HepG2 (cell line): ENCODE measurements at regions not wholly inside any gene's neighbourhood (a gene's known extent, or its start where the extent isn't known, plus 50 kb on each side); places are given as distances from the start of the nearest gene placed in this dataset.

Experiments used
- ATAC-seq: fragments of 200-7000 bp; cut with Tn5 transposase; 3 replicates; pipeline ENCODE4 v1.9.1; 2020; ENCODE audit warnings: mild to moderate bottlenecking, moderate library complexity
- BruUV-seq: library from RNA; stranded (reverse); fragments of 400-500 nt; replicated peaks from 2 replicates; lab custom pipeline; 2021; lab: Mats Ljungman, UMichigan
- CTCF ChIA-PET: fragments of 300-600 bp; formaldehyde crosslinking; extraction: SDS; loops from one replicate; lab custom pipeline; 2021; ENCODE audit warnings: low total read pairs, inconsistent platforms, low intra/inter-chr PET ratio; lab: Yijun Ruan, JAX
- POLR2A ChIA-PET: fragments of 350-600 bp; sonication (Branson Sonifier 250); formaldehyde crosslinking; loops from one replicate; lab custom pipeline; 2020; ENCODE audit warnings: antibody characterized with exemption, inconsistent platforms; lab: Yijun Ruan, JAX
- DNase-seq: peaks from one replicate; pipeline ENCODE4 v3.0.0-alpha.2; 2015; ENCODE audit warnings: low spot score
- FAIRE-seq: peaks from 3 replicates; lab custom pipeline; 2011; peaks lifted over from hg19 to GRCh38; lab: Jason Lieb, UNC
- H2AFZ ChIP-seq: one replicate; pipeline ENCODE4 v1.6.1; 2011; ENCODE audit warnings: low read length, inconsistent platforms
- H3K27ac ChIP-seq: fragments of 300-600 bp; 3 replicates; pipeline ENCODE4 v1.8.0; 2011; ENCODE audit warnings: mixed run types, mild to moderate bottlenecking, mixed read lengths, low read length, inconsistent platforms; ENCODE audit not compliant: insufficient read depth; ENCODE audit errors: extremely low read length
- H3K27me3 ChIP-seq, 2 experiments: fragments of 200-600 bp in 1 of 2; 2 replicates in 1 of 2; 3 replicates in 1 of 2; pipeline versions ENCODE4 v1.6.0 to v1.8.0; 2011; ENCODE audit warnings: low read length in 2 of 2, mild to moderate bottlenecking in 2 of 2, moderate library complexity in 2 of 2, inconsistent platforms in 1 of 2; ENCODE audit not compliant: insufficient read depth in 2 of 2, control insufficient read depth in 1 of 2
- H3K36me3 ChIP-seq, 2 experiments: fragments of 200-600 bp in 1 of 2; replicated peaks in 1 of 2; 2 replicates in 1 of 2; 3 replicates in 1 of 2; pipeline versions ENCODE4 v1.5.1 to v1.8.0; 2011; ENCODE audit warnings: low read length in 2 of 2, inconsistent platforms in 1 of 2; ENCODE audit not compliant: insufficient read depth in 2 of 2, control insufficient read depth in 1 of 2
- H3K4me1 ChIP-seq: 2 replicates; pipeline ENCODE4 v1.5.1; 2012; ENCODE audit warnings: low read length, inconsistent platforms; ENCODE audit not compliant: insufficient read depth
- H3K4me2 ChIP-seq: 2 replicates; pipeline ENCODE4 v1.6.0; 2011; ENCODE audit warnings: low read depth, low read length, inconsistent platforms
- H3K4me3 ChIP-seq, 3 experiments: fragments of 200-600 bp in 1 of 3; sonication (generic), shearing (Covaris generic) in 1 of 3; replicated peaks in 1 of 3; 2 replicates each; pipeline ENCODE4 v1.5.1; 2011 to 2016; ENCODE audit warnings: low read length in 3 of 3, inconsistent platforms in 2 of 3, low read depth in 2 of 3, mild to moderate bottlenecking in 2 of 3, control low read depth in 1 of 3, mixed read lengths in 1 of 3; ENCODE audit not compliant: insufficient read depth in 1 of 3
- H3K79me2 ChIP-seq: one replicate; pipeline ENCODE4 v1.6.1; 2011; ENCODE audit warnings: low read length, inconsistent platforms; ENCODE audit not compliant: insufficient read depth
- H3K9ac ChIP-seq: 2 replicates; pipeline ENCODE4 v1.6.0; 2011; ENCODE audit warnings: mild to moderate bottlenecking, low read depth, low read length, inconsistent platforms; ENCODE audit not compliant: insufficient read depth
- H3K9me3 ChIP-seq: 2 replicates; pipeline ENCODE4 v1.5.1; 2012; ENCODE audit warnings: mild to moderate bottlenecking, low read length
- H4K20me1 ChIP-seq: 2 replicates; pipeline ENCODE4 v1.6.0; 2011; ENCODE audit warnings: inconsistent platforms, mild to moderate bottlenecking, low read length, moderate library complexity; ENCODE audit not compliant: insufficient read depth
- FLYWCH1 ChIP-seq: sonication (generic); formaldehyde crosslinking; IDR thresholded peaks from 2 replicates; pipeline ENCODE4 v1.8.1; 2023; ENCODE audit warnings: mild to moderate bottlenecking, missing genetic modification reagents
- HMG20A ChIP-seq: IDR thresholded peaks from 2 replicates; pipeline ENCODE4 v1.6.1; 2016; ENCODE audit warnings: borderline replicate concordance
- MLLT10 ChIP-seq: sonication (generic); formaldehyde crosslinking; IDR thresholded peaks from 2 replicates; pipeline ENCODE4 v1.4.0; 2020; ENCODE audit warnings: missing genetic modification reagents
- RBM22 ChIP-seq: fragments of 200-400 bp; formaldehyde crosslinking; optimal IDR thresholded peaks from 2 replicates; pipeline ENCODE3; 2017; ENCODE audit warnings: mild to moderate bottlenecking, low read length, moderate library complexity
- YEATS2 ChIP-seq: sonication (generic); formaldehyde crosslinking; IDR thresholded peaks from 2 replicates; pipeline ENCODE4 v1.4.0; 2020; ENCODE audit warnings: missing genetic modification reagents, borderline replicate concordance
- ZBTB49 ChIP-seq: sonication (generic); formaldehyde crosslinking; IDR thresholded peaks from 2 replicates; pipeline ENCODE4 v1.4.0; 2020; ENCODE audit warnings: missing genetic modification reagents, borderline replicate concordance
- WGBS: methylation state at CpG from one replicate; pipeline ENCODE4 v1.1.6; 2017; ENCODE audit warnings: low lambda C conversion rate; 5-methylcytosine and 5-hydroxymethylcytosine counted together
- in situ Hi-C: cut with HindIII; loops from 2 replicates; pipeline ENCODE4 v1.10.0; 2017; ENCODE audit warnings: low pct_unique_long_range_greater_than_20kb; ENCODE audit not compliant: extremely low pct_ligation_motif_present
- intact Hi-C: fragments of 100-400 bp; cut with micrococcal nuclease; formaldehyde crosslinking; loops from one replicate; pipeline ENCODE4 v1.10.0; 2022; ENCODE audit not compliant: unreplicated experiment
- TF ChIP-seq, protein P1 (sequence below): sonication (generic); formaldehyde crosslinking; IDR thresholded peaks from 2 replicates; pipeline ENCODE4 v1.4.0; 2020; ENCODE audit warnings: missing genetic modification reagents

DNA sequence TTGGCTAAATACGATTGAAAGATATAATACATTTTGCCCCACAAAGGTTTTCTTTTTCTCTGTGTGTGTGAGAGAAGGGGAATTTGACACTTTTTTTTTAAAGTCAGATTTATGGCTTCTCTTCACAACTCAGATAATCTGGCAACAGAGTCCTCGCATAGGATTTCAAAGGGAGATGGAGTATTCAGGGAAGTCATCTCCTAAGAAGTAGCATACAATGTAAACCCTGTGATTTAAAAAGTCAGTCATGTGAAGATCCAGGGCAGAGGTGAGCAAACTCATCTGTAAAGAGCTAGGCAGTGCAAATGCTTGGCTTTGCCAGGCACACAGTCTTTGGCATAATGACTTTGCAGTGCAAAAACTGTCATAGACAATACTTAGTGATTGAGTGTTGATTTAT lies 1526.3 kb downstream of the AACS start:
- FAIRE-seq: no peak
- BruUV-seq: no TSS peak
- Histone ChIP-seq H2AFZ (no peak overlapping the region), H3K4me3 (no peak overlapping the region), H3K36me3 (no peaks in the 10 kb centered on the region), H3K4me1 (no peaks in the 10 kb centered on the region), H3K9me3 (peaks cover 92% of the 10 kb centered on the region), H3K4me2 (no peak overlapping the region), H3K79me2 (no peaks in the 10 kb centered on the region), H3K27me3 (no peaks in the 10 kb centered on the region), H3K27ac (no peak overlapping the region), H3K9ac (no peak overlapping the region), H4K20me1 (no peaks in the 10 kb centered on the region)
- no peak for DNase-seq
- intact Hi-C loops: no loop called here
- TF ChIP-seq MLLT10 (CRISPR knock-in tag) (no peak), RBM22 (no peak), FLYWCH1 (no peak), ZBTB49 (no peak), HMG20A (CRISPR knock-in tag) (no peak), YEATS2 (no peak)
- TF ChIP-seq, protein P1, sequence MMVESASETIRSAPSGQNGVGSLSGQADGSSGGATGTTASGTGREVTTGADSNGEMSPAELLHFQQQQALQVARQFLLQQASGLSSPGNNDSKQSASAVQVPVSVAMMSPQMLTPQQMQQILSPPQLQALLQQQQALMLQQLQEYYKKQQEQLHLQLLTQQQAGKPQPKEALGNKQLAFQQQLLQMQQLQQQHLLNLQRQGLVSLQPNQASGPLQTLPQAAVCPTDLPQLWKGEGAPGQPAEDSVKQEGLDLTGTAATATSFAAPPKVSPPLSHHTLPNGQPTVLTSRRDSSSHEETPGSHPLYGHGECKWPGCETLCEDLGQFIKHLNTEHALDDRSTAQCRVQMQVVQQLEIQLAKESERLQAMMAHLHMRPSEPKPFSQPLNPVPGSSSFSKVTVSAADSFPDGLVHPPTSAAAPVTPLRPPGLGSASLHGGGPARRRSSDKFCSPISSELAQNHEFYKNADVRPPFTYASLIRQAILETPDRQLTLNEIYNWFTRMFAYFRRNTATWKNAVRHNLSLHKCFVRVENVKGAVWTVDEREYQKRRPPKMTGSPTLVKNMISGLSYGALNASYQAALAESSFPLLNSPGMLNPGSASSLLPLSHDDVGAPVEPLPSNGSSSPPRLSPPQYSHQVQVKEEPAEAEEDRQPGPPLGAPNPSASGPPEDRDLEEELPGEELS (CRISPR knock-in tag): no peak
- ChIA-PET CTCF (no interaction called here), POLR2A (no interaction called here)
- ATAC-seq: no peak
- WGBS: 11% methylated on average over 2 of the region's 2 CpGs
- in situ Hi-C loops: no loop called here
